ENCODE measurements at regions not wholly inside any gene's neighbourhood (a gene's known extent, or its start where the extent isn't known, plus 50 kb on each side); places are given as distances from the start of the nearest gene placed in this dataset.

GRCh38 chr20:51143652-51144051, 120.7 kb upstream of the KCNG1 start:
- no peak for TF ChIP-seq CTCF (IDR thresholded peaks at IDR 0.05; ENCODE audit: poor library complexity)
- no peak for TF ChIP-seq EZH2 (IDR thresholded peaks at IDR 0.05; ENCODE audit: borderline replicate concordance)
- no peak for TF ChIP-seq EZH2phosphoT487 (IDR thresholded peaks at IDR 0.05; ENCODE audit: low read depth, severe bottlenecking, unreplicated experiment)

All from hepatocyte (in vitro differentiated cells).